Body of pancreas (tissue), 4 donors: ENCODE measurements at regions not wholly inside any gene's neighbourhood (a gene's known extent, or its start where the extent isn't known, plus 50 kb on each side); places are given as distances from the start of the nearest gene placed in this dataset.

ENCODE experiments used
- POLR2A ChIP-seq, 3 donors: fragments of 450-650 bp; IDR thresholded peaks; one replicate each; pipeline ENCODE4 v1.6.1; 2016; ENCODE audit warnings: antibody characterized with exemption in 3 of 3, mild to moderate bottlenecking in 2 of 3
- TF ChIP-seq, protein P1 (sequence below), 7 experiments: fragments of 450-650 bp in 4 of 7; fragments of 200-600 bp in 3 of 7; sonication (generic) in 3 of 7; IDR thresholded peaks; one replicate each; pipeline ENCODE4 v1.5.1; 2016 to 2019; ENCODE audit warnings: antibody characterized with exemption in 7 of 7

DNA sequence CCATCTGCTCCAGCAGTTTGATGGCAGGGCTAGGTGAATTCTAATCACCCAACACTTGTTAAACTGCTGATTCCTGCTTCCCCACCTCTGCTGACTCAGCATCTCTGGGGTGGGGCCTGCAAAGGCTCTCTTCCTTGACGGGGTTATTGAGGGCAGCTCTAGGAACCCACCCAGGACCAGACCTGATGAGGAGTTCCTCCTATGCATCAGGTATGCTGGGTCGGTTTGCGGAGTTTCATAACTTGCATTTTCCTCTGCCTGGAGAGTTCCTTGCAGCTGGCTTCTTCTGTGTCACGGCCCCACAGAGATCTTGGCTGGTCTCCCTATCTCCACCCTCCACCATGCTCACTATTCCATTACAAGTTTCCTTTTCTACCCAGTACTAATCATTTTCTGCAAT, 93.4 kb upstream of the CCL2 start:
- TF ChIP-seq, protein P1, sequence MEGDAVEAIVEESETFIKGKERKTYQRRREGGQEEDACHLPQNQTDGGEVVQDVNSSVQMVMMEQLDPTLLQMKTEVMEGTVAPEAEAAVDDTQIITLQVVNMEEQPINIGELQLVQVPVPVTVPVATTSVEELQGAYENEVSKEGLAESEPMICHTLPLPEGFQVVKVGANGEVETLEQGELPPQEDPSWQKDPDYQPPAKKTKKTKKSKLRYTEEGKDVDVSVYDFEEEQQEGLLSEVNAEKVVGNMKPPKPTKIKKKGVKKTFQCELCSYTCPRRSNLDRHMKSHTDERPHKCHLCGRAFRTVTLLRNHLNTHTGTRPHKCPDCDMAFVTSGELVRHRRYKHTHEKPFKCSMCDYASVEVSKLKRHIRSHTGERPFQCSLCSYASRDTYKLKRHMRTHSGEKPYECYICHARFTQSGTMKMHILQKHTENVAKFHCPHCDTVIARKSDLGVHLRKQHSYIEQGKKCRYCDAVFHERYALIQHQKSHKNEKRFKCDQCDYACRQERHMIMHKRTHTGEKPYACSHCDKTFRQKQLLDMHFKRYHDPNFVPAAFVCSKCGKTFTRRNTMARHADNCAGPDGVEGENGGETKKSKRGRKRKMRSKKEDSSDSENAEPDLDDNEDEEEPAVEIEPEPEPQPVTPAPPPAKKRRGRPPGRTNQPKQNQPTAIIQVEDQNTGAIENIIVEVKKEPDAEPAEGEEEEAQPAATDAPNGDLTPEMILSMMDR (IDR thresholded peaks at IDR 0.05), result no peak
- no peak for TF ChIP-seq POLR2A (IDR thresholded peaks at IDR 0.05)
